Kidney epithelial cell (primary cell): ENCODE measurements at regions not wholly inside any gene's neighbourhood (a gene's known extent, or its start where the extent isn't known, plus 50 kb on each side); places are given as distances from the start of the nearest gene placed in this dataset.

Experiments used
- DNase-seq: peaks from one replicate; pipeline ENCODE4 v3.0.0-alpha.2; 2010; ENCODE audit warnings: low read depth
- H3K27me3 ChIP-seq: 2 replicates; pipeline ENCODE4 v1.6.0; 2011; ENCODE audit warnings: low read length; ENCODE audit not compliant: control insufficient read depth, insufficient read depth
- H3K36me3 ChIP-seq: 2 replicates; pipeline ENCODE4 v1.5.1; 2011; ENCODE audit warnings: low read length; ENCODE audit not compliant: control insufficient read depth, insufficient read depth
- H3K4me3 ChIP-seq: 2 replicates; pipeline ENCODE4 v1.5.1; 2011; ENCODE audit warnings: low read depth, mild to moderate bottlenecking, control low read depth, low read length
- CTCF ChIP-seq: IDR thresholded peaks from 2 replicates; pipeline ENCODE4 v1.5.1; 2011; ENCODE audit warnings: mild to moderate bottlenecking, moderate library complexity, low read length, control low read depth, inconsistent platforms; ENCODE audit not compliant: insufficient read depth, poor library complexity, severe bottlenecking

GRCh38 chr7:1384113-1384415 is 75.2 kb downstream of the MICALL2 start:
- H3K36me3 ChIP-seq = no peaks in the 10 kb centered on the region
- H3K4me3 ChIP-seq = no peak overlapping the region
- DNase-seq = no peak
- H3K27me3 ChIP-seq = peaks cover 63% of the 10 kb centered on the region
- TF ChIP-seq CTCF = no peak
